Subcutaneous abdominal adipose tissue (tissue), 5 donors: ENCODE measurements at regions not wholly inside any gene's neighbourhood (a gene's known extent, or its start where the extent isn't known, plus 50 kb on each side); places are given as distances from the start of the nearest gene placed in this dataset.
"Not testable (repeated sequence)": the region's sequence is repeated elsewhere in the genome, so short reads cannot be mapped to it uniquely, and the experiment has no call there.

ENCODE experiments used
- H3K27ac ChIP-seq: one replicate; pipeline ENCODE4 v1.7.0; 2013; ENCODE audit warnings: low read depth, mild to moderate bottlenecking, inconsistent platforms, low read length, moderate library complexity
- H3K27me3 ChIP-seq, 5 donors: one replicate each; pipeline ENCODE4 v1.7.0; 2013; ENCODE audit warnings: low read length in 5 of 5, inconsistent platforms in 1 of 5; ENCODE audit not compliant: control insufficient read depth in 5 of 5, insufficient read depth in 4 of 5
- H3K36me3 ChIP-seq, 5 donors: one replicate each; pipeline ENCODE4 v1.7.0; 2013; ENCODE audit warnings: low read length in 5 of 5; ENCODE audit not compliant: control insufficient read depth in 5 of 5, insufficient read depth in 5 of 5
- H3K4me1 ChIP-seq, 5 donors: one replicate each; pipeline ENCODE4 v1.7.0; 2013; ENCODE audit warnings: low read length in 5 of 5, mild to moderate bottlenecking in 3 of 5, moderate library complexity in 1 of 5; ENCODE audit not compliant: control insufficient read depth in 5 of 5, insufficient read depth in 5 of 5
- H3K4me3 ChIP-seq, 5 donors: one replicate each; pipeline ENCODE4 v1.7.0; 2013; ENCODE audit warnings: low read length in 5 of 5, low read depth in 1 of 5
- H3K9ac ChIP-seq, 5 donors: one replicate each; pipeline ENCODE4 v1.7.0; 2013; ENCODE audit warnings: low read length in 5 of 5, mild to moderate bottlenecking in 4 of 5, moderate library complexity in 3 of 5
- H3K9me3 ChIP-seq, 5 donors: one replicate each; pipeline ENCODE4 v1.7.0; 2013; ENCODE audit warnings: low read length in 5 of 5; ENCODE audit not compliant: control insufficient read depth in 5 of 5
- donor health status: healthy.
- donor health status: healthy.
- donor health status: healthy.
- donor health status: healthy.
- donor health status: healthy.

- H3K27me3 ChIP-seq = peaks cover 0 to 10% (median 3%) of the 10 kb centered on the region in 5 donors
- no peaks in the 10 kb centered on the region for H3K4me1 ChIP-seq
- H3K36me3 ChIP-seq = no peaks in the 10 kb centered on the region
- no peak overlapping the region for H3K4me3 ChIP-seq
- H3K27ac ChIP-seq = no peak overlapping the region
- H3K9me3 ChIP-seq = peaks cover 0 to 9% (median 6%) of the 10 kb centered on the region in 5 donors
- H3K9ac ChIP-seq = no peak overlapping the region
Observed at GRCh38 chr1:30462826-30463425, 260.5 kb downstream of the MATN1 start.

- H3K36me3 ChIP-seq = no peaks in the 10 kb centered on the region
- H3K9me3 ChIP-seq = peaks cover 0 to 9% (median 6%) of the 10 kb centered on the region in 5 donors
- H3K4me1 ChIP-seq = no peaks in the 10 kb centered on the region
- peaks cover 0 to 10% (median 3%) of the 10 kb centered on the region in 5 donors for H3K27me3 ChIP-seq
- no peak overlapping the region for H3K27ac ChIP-seq
- H3K4me3 ChIP-seq = no peak overlapping the region
- H3K9ac ChIP-seq = no peak overlapping the region
Observed at GRCh38 chr1:30462166-30462565, 261.2 kb downstream of the MATN1 start.

- H3K27me3 ChIP-seq = peaks cover 0 to 10% (median 3%) of the 10 kb centered on the region in 5 donors
- H3K27ac ChIP-seq = no peak overlapping the region
Observed at GRCh38 chr1:30461640-30462039, 261.7 kb downstream of the MATN1 start.

GRCh38 chr1:30460661-30461060 lies 262.7 kb downstream of the MATN1 start:
- H3K27ac ChIP-seq = no peak overlapping the region
- H3K4me1 ChIP-seq = no peaks in the 10 kb centered on the region
- H3K36me3 ChIP-seq = no peaks in the 10 kb centered on the region
- H3K9ac ChIP-seq = no peak overlapping the region
- no peak overlapping the region for H3K4me3 ChIP-seq
- H3K27me3 ChIP-seq = peaks cover 0 to 10% (median 3%) of the 10 kb centered on the region in 5 donors
- peaks cover 0 to 9% (median 6%) of the 10 kb centered on the region in 5 donors for H3K9me3 ChIP-seq

More at GRCh38 chr1:30461640-30462039, 261.7 kb downstream of the MATN1 start:
- Histone ChIP-seq H3K9ac (no peak overlapping the region), H3K4me1 (no peaks in the 10 kb centered on the region), H3K4me3 (no peak overlapping the region), H3K9me3 (peaks cover 0 to 9% (median 6%) of the 10 kb centered on the region in 5 donors), H3K36me3 (no peaks in the 10 kb centered on the region)

- not testable (repeated sequence) for H3K9me3 ChIP-seq, H3K9ac ChIP-seq, H3K36me3 ChIP-seq, H3K27me3 ChIP-seq, H3K4me1 ChIP-seq, H3K4me3 ChIP-seq, H3K27ac ChIP-seq
Observed at GRCh38 chr1:30458730-30459485, 264.5 kb downstream of the MATN1 start.

GRCh38 chr1:30452925-30453324 lies 270.5 kb downstream of the MATN1 start:
- Histone ChIP-seq H3K4me1 (no peaks in the 10 kb centered on the region), H3K9ac (no peak overlapping the region), H3K36me3 (no peaks in the 10 kb centered on the region), H3K4me3 (no peak overlapping the region), H3K9me3 (peaks cover 0 to 4% (median 0%) of the 10 kb centered on the region in 5 donors), H3K27ac (no peak overlapping the region), H3K27me3 (peaks cover 0 to 3% (median 0%) of the 10 kb centered on the region in 5 donors)

GRCh38 chr1:30452170-30452569 lies 271.2 kb downstream of the MATN1 start:
- Histone ChIP-seq H3K36me3 (no peaks in the 10 kb centered on the region), H3K4me1 (no peaks in the 10 kb centered on the region), H3K9me3 (peaks cover 0 to 4% (median 0%) of the 10 kb centered on the region in 5 donors)

GRCh38 chr1:30451532-30452125 lies 271.8 kb downstream of the MATN1 start:
- Histone ChIP-seq H3K9me3 (peaks cover 0 to 4% (median 0%) of the 10 kb centered on the region in 5 donors), H3K4me3 (no peak overlapping the region), H3K9ac (no peak overlapping the region), H3K4me1 (no peaks in the 10 kb centered on the region), H3K27ac (no peak overlapping the region), H3K36me3 (no peaks in the 10 kb centered on the region), H3K27me3 (peaks cover 0 to 5% (median 3%) of the 10 kb centered on the region in 5 donors)

More at GRCh38 chr1:30452170-30452569, 271.2 kb downstream of the MATN1 start:
- H3K4me3 ChIP-seq = no peak overlapping the region
- H3K27ac ChIP-seq = no peak overlapping the region
- H3K27me3 ChIP-seq = peaks cover 0 to 5% (median 0%) of the 10 kb centered on the region in 5 donors
- H3K9ac ChIP-seq = no peak overlapping the region

- Histone ChIP-seq H3K4me1 (no peaks in the 10 kb centered on the region), H3K9ac (no peak overlapping the region), H3K9me3 (peaks cover 0 to 4% (median 0%) of the 10 kb centered on the region in 5 donors), H3K4me3 (no peak overlapping the region), H3K27ac (no peak overlapping the region), H3K36me3 (no peaks in the 10 kb centered on the region), H3K27me3 (peaks cover 0 to 5% (median 3%) of the 10 kb centered on the region in 5 donors)
Observed at GRCh38 chr1:30450818-30451233, 272.6 kb downstream of the MATN1 start.
